GM20431 (cell line): ENCODE measurements at regions not wholly inside any gene's neighbourhood (a gene's known extent, or its start where the extent isn't known, plus 50 kb on each side); places are given as distances from the start of the nearest gene placed in this dataset.

Source experiments
- in situ Hi-C: fragments of 300-500 bp; cut with MseI, MboI; formaldehyde crosslinking; loops from one replicate; pipeline ENCODE4 v1.15.0; 2020; ENCODE audit warnings: low sequenced_read_pairs; ENCODE audit not compliant: unreplicated experiment

GRCh38 chr9:90979138-90979551, 177.5 kb downstream of the SYK start:
- in situ Hi-C loops = no loop called here

- in situ Hi-C loops = loop anchor here (10.0 kb wide), 1 partner anchor 55 kb away; no protein-coding TSS in a partner anchor
These were observed 178.0 kb downstream of the SYK start for GRCh38 chr9:90979639-90980038.

- in situ Hi-C loops = loop anchor here (10.0 kb wide), 1 partner anchor 57 kb away; no protein-coding TSS in a partner anchor
These were observed 180.1 kb downstream of the SYK start for GRCh38 chr9:90981726-90982125.

DNA sequence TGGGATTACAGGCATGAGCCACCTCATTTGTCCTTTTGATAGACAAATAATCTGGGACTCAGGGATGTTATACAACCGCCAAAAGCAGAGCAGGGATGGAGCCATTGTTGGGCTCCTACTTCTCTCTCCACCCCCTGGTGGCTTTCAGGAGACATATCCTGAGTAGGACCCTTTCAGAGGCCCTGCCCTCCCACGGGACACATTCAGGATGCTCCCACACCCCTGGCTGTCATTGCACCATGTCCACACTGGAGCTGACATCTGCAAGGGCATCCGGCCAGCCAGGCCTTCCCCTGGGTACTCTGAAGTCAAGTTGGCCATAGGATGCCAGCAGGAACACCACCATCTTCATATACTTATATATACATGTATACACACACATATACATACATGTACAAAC, 181.8 kb downstream of the SYK start:
- in situ Hi-C loops = loop anchor here (10.0 kb wide), 1 partner anchor 59 kb away; no protein-coding TSS in a partner anchor

GRCh38 chr9:90985631-90986030, 184.0 kb downstream of the SYK start:
- in situ Hi-C loops = loop anchor here (10.0 kb wide), 1 partner anchor 61 kb away; no protein-coding TSS in a partner anchor

- in situ Hi-C loops = loop anchor here (10.0 kb wide), 1 partner anchor 61 kb away; no protein-coding TSS in a partner anchor
These were observed 184.5 kb downstream of the SYK start for GRCh38 chr9:90986161-90986560.

DNA sequence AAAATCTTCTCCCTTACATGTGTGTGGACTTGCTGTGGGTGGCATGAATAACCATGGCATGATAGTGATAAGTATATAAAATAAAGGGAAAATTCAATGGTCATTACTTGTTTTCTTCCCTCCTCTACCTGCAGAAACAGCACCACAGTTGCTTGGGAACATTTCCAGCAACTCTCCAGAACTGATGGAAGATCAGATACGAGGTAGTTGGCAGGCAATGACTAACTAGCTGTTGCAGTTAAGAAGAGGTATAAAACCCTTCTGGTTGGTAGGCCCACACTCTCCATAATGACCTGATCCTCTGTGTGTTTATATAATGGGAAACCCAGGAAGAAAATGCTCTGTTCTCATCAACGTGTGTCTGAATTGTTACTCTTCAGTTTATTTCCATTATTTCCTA, 185.9 kb downstream of the SYK start:
- in situ Hi-C loops = loop anchor here (10.0 kb wide), 1 partner anchor 63 kb away; no protein-coding TSS in a partner anchor

GRCh38 chr9:90988318-90988717, 186.7 kb downstream of the SYK start:
- in situ Hi-C loops = loop anchor here (10.0 kb wide), 1 partner anchor 64 kb away; no protein-coding TSS in a partner anchor

DNA sequence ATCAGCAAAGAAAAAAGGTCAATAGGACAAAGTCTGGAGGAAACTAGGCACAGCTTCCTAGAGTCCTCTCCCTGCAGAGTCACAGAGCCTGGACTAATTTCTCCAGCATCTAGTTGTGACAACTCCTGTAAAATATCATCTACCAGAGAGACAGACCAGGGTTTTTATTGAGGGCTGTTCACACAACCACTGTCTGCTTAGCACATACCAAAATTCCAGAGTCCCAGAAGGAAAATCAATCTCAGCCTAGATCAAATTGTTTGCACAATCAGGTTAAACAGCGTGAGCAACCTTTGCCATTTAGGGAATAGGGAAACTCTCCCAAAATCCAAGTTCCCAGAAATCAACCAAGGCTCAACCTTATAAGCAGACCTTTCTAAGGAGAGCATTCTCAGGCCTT, 190.3 kb downstream of the SYK start:
- in situ Hi-C loops = no loop called here

DNA sequence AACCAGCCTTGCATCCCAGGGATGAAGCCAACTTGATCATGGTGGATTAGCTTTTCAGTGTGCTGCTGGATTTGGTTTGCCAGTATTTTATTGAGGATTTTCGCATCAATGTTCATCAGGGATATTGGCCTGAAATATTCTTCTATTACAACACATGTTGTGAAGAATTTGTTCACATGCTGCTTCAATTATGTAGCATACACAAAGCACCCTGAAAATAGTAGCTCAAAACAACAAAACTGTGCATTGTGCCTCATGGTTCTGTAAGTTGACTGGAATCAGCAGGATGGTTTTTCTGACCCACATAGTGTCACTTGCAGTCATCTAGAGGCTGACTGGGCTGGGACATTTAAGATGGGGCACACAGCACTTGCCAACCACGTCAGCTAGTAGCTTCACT, 193.9 kb downstream of the SYK start:
- in situ Hi-C loops = no loop called here

- in situ Hi-C loops = no loop called here
These were observed 194.8 kb downstream of the SYK start for GRCh38 chr9:90996154-90997065.

GRCh38 chr9:90998573-90998972, 197.0 kb downstream of the SYK start:
- in situ Hi-C loops = no loop called here

DNA sequence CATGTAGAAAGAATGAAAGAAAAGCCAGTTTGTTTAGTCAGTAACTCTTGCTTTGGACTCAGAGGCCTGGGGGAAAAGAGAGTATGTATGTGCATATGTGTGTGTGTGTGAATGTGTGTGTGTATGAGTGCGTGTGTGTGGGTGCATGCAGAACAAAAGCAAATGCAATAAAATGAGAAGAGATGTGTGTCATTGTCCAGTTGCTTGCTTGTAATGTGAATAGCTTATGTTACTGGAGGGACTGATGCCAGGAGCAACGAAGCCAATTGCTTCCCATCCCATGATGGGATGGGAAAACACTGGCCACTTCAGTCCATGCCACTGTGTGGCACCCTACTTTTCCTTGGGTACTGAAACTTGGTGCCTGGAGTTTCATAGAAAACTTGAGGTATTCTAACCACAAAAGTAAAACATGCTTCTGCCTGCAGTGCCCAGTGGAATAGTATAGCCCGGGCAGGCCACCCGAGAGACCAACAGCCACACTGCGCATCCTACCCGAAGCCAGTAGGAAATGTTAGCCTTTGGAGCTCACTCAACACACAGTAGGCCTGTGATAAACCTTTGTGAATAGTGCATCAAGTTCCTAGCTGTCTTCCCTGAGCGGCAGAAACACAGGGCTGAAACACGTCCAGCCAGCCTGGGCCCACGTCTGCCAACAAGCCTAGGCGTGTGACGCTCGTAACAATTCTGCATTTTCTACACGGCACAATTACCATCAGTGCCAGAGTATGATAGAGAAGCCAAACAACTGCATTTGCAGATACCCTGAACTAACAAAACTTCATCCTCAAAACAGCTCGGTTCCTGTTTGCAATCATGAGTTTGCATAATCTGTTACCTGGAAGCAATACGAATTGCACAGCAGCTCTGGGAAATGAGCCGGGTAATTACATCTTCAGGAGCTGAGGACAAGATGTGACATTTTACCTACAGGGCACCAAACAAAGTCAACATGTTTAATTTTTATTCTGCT, 198.1 kb downstream of the SYK start:
- in situ Hi-C loops = no loop called here

- in situ Hi-C loops = no loop called here
These were observed 199.6 kb downstream of the SYK start for GRCh38 chr9:91001146-91001611.

DNA sequence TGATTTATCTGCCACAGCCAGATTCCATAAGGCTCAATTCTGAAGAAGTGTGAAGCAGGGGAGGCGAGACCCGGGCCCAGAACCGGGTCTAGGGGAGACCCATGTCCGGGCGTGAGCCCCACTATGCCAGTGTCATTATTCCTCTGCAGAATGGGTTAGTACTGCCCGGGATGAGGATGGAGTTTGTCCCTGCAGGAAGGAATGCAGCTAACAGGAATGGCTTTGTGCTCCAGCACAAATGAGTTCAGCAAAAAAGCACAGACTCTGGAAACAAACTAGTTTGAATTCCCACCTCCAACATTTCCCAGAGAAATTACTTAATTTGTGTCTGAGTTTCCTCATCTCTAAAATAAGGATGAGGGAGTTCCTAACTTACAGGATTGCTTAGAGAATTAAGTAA, 202.9 kb downstream of the SYK start:
- in situ Hi-C loops = no loop called here

DNA sequence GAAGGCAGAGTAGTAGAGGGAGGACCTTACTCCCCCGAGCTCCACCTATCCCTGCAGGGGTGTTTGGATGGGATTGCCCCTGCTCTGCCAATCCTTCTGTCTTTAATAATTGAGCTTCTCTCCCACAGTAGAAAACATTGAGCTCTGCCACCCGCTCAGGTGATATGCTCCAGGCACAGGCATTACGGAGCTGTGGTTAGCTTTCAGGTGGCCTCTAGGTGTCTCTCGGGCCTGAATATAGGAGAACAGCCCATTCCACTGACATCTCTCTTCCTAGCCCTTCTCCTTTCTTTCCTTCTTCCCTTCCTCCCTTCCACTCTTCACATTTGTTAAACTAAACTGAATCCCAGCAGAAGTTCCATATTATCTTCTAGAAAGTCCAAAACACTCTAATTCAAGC, 203.4 kb downstream of the SYK start:
- in situ Hi-C loops = no loop called here

GRCh38 chr9:91006046-91006445, 204.4 kb downstream of the SYK start:
- in situ Hi-C loops = no loop called here

DNA sequence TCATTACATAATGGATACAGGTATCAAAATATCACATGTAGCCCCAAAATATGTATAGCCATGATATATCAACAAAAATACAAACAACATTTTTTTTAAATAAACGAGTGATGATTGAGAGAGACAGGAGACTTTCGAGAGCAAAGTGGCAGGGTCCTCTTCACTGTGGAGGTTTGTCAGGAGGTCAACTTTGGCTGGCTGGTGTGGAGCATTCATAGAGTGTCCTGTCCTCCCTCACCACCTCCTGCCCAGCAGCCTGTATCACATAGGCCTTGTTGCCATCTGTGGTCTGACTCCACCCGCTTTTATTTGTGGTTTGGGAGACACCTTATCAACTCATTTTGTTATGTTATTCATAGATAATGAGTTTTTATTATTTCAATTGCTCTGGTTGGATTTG, 206.9 kb downstream of the SYK start:
- in situ Hi-C loops = no loop called here

GRCh38 chr9:91011891-91012290, 210.3 kb downstream of the SYK start:
- in situ Hi-C loops = no loop called here
